ENCODE measurements at regions not wholly inside any gene's neighbourhood (a gene's known extent, or its start where the extent isn't known, plus 50 kb on each side); places are given as distances from the start of the nearest gene placed in this dataset.
A peak's percentile ranks its signal among the peaks of the same experiment; 100 is the strongest.

GRCh38 chr18:14905350-14905749, 157.4 kb downstream of the ANKRD30B start:
- no peak for DNase-seq
- ATAC-seq = no peak
- intact Hi-C loops (cut with micrococcal nuclease) = no loop called here

DNA sequence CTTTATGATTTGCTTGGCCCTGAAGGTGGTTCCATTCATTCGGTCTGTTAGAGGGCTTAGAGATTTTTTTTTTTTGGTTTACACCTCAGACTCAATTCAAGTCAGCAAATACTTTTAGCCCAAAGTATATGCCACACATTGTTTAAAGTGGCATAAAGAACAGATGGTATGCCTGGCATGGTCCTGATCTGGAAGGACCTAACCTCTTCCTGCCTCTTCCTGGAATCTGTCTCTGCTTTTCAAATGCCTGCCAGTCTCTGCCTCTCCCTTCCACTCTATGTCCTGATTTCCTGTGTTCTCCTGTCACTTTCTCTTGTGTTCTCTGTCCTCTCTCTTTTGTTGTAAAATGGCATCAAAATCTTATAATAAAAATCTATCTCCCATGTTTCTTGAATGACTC, 158.0 kb downstream of the ANKRD30B start:
- ATAC-seq (no peak), DNase-seq (no peak)
- intact Hi-C loops (cut with micrococcal nuclease) = no loop called here

- ATAC-seq = no peak
- no peak for DNase-seq
- intact Hi-C loops (cut with micrococcal nuclease) = no loop called here
Measured at GRCh38 chr18:14907420-14907819, 159.4 kb downstream of the ANKRD30B start.

- DNase-seq (no peak), ATAC-seq (no peak)
- intact Hi-C loops (cut with micrococcal nuclease) = no loop called here
Measured at GRCh38 chr18:14908541-14908940, 160.6 kb downstream of the ANKRD30B start.

DNA sequence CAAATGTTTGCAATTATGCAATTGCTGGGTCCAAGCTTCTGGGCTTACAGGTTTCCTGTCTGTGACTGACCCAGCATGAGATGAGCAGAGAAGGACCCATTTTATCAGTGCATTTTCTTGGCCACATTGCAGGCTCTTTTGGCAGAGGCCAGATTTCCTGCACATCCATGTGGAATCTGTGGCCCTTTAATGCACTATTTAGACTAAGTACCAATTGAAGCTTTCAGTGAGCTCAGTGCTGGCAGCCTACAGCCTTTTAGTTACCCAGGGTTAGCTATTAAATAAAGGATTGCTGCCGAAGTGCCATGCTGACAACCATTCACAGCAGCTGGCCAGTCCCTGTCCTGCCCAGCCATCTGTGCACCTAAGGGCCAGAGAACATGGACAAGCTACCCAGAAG, 165.0 kb downstream of the ANKRD30B start:
- DNase-seq (no peak), ATAC-seq (no peak)
- intact Hi-C loops (cut with micrococcal nuclease) = no loop called here

DNA sequence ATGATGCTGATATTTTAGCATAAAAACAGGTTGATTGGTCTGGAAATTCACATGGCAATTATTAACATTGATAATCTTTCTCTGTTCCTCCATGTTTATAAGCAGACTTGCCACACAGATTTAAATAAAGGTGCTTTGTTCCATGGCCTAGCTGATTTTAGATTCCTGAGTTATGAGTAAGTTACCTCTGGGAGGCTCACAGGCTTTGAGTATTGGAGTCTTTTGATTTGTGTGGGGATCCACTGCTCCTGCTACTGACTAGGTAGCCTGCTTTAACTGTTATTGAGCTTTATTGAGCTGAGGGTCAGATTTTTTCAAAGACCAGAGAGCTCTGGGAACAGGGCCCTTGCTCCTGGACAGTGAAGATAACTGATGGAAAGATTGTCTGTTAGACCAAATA, 166.1 kb downstream of the ANKRD30B start:
- DNase-seq (no peak), ATAC-seq (no peak)
- intact Hi-C loops (cut with micrococcal nuclease) = no loop called here

GRCh38 chr18:14914771-14915170, 166.8 kb downstream of the ANKRD30B start:
- DNase-seq = no peak
- intact Hi-C loops (cut with micrococcal nuclease) = no loop called here
- ATAC-seq = no peak

DNA sequence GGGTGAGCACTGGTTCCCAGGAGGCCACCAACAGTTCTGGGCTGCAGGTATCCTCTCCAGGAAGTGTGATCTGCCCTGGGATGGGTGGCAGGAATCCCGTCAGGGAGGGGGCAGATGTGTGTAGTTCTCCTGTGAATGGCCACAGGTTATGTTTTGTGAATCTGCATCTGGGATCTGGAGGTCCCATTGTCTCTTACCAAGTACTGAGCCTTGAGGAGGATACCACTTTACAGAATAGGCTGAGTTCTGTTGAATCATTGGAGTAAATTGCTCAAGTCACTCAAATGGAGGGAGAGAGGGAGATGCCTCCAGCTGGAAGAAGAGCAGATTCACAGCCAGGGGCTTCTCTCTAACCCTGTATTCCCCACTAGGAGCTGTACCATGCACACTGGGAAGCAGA, 168.2 kb downstream of the ANKRD30B start:
- DNase-seq = no peak
- ATAC-seq = no peak
- intact Hi-C loops (cut with micrococcal nuclease) = no loop called here

- no peak for DNase-seq
- intact Hi-C loops (cut with micrococcal nuclease) = no loop called here
- no peak for ATAC-seq
Measured at GRCh38 chr18:14916851-14917250, 168.9 kb downstream of the ANKRD30B start.

DNA sequence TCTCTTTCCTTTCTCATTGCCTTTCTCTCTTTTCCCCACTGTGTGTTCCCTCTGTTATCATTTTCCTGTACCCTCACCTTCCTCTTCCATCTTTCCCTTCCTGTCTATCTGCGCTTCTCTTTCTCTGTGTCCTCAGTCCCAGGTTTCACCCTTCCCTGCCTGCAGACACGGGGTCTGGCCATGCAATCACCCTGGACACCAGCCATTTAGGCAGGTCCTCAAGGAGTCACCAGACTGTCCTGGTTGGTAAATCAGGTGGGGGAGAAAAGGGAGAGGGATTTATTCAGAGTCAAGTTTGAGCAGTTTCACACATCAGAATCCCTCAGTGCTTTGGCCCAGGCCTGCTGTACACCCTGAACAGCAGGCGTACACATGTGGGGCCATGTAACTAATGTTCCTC, 169.3 kb downstream of the ANKRD30B start:
- intact Hi-C loops (cut with micrococcal nuclease) = no loop called here
- no peak for ATAC-seq

GRCh38 chr18:14919666-14920065, 171.7 kb downstream of the ANKRD30B start:
- DNase-seq = no peak
- ATAC-seq = no peak
- intact Hi-C loops (cut with micrococcal nuclease) = no loop called here

More for the DNA sequence above, 169.3 kb downstream of the ANKRD30B start:
- DNase-seq = no peak

GRCh38 chr18:14921031-14921430, 173.1 kb downstream of the ANKRD30B start:
- intact Hi-C loops (cut with micrococcal nuclease) = no loop called here
- ATAC-seq = no peak
- DNase-seq = no peak

- no peak for ATAC-seq
- no peak for DNase-seq
- intact Hi-C loops (cut with micrococcal nuclease) = no loop called here
Measured at GRCh38 chr18:14921547-14921946, 173.6 kb downstream of the ANKRD30B start.

- no peak for DNase-seq
- ATAC-seq = no peak
- intact Hi-C loops (cut with micrococcal nuclease) = no loop called here
Measured at GRCh38 chr18:14922031-14922430, 174.1 kb downstream of the ANKRD30B start.

DNA sequence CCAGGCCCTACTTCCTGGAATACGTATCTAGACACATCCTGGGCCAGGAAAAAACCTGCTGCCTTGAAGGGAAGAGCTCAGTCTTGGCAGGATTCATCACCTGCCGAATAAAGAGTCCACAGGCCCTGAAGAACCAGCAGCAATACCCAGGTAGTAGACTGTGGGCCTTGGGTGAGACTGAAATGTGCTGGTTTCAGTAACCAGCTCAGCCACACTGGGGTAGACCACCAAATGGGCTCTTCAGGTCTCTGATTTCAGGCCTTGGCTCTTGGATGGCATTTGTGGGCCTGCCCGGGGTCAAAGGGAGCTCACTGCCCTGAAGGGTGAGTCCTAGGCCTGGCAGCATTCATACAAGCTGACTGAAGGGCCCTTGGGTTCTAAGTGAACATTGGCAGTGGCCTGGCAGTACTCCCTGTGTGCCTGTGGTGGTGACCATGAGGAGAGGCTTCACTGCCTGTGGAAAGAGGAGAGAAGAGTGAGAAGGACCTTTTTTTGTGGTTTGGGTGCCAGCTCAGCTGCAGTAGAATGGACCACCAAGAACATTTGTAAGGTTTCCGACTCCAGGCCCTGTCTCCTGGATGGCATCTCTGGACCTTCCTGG, 175.1 kb downstream of the ANKRD30B start:
- intact Hi-C loops (cut with micrococcal nuclease) = no loop called here
- no peak for ATAC-seq

DNA sequence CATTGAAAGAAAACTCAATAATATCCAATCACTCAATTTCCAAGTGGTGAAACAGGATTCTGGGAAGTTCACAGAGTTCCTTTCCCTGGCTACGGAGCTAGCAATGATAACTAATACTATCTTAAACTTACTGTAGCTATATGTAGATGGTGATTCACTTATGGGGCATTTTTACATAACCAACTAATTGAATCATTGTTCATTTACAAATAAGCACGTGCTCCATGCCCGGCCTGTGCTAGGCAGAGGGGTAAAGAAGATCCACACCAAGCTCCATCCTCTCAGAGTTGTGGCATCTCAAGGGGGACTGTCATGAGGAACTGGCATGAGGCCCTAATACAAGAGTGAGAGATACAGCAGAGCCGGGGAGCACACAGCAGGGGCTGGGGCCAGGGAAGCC, 176.3 kb downstream of the ANKRD30B start:
- ATAC-seq = no peak
- DNase-seq = no peak
- intact Hi-C loops (cut with micrococcal nuclease) = no loop called here

More for the DNA sequence above, 175.1 kb downstream of the ANKRD30B start:
- DNase-seq = no peak

- intact Hi-C loops (cut with micrococcal nuclease) = no loop called here
- ATAC-seq = peak; percentile 58
- no peak for DNase-seq
Measured at GRCh38 chr18:14925281-14925709, 177.3 kb downstream of the ANKRD30B start.

- intact Hi-C loops (cut with micrococcal nuclease) = no loop called here
- ATAC-seq = no peak
- DNase-seq = no peak
Measured at GRCh38 chr18:14927701-14928100, 179.7 kb downstream of the ANKRD30B start.

DNA sequence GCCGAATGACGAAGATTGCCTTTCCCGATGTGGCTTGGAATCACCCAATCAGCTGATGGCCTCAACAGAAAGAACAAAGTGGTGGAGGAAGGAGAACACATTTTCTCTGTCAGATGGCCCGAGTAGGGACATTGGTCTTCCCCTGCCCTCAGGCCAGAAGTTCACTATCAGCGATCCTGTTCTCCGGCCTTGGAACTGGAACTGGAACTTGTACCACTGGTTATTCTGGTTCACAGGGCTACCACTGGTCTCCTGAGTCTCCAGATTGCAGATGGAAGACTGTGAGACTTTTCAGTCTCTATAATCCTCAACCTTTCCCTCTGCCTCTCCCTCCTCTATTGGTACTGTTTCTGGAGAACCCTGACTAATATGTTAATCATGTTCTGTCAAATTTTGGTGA, 180.4 kb downstream of the ANKRD30B start:
- ATAC-seq = no peak
- intact Hi-C loops (cut with micrococcal nuclease) = no loop called here
- no peak for DNase-seq

DNA sequence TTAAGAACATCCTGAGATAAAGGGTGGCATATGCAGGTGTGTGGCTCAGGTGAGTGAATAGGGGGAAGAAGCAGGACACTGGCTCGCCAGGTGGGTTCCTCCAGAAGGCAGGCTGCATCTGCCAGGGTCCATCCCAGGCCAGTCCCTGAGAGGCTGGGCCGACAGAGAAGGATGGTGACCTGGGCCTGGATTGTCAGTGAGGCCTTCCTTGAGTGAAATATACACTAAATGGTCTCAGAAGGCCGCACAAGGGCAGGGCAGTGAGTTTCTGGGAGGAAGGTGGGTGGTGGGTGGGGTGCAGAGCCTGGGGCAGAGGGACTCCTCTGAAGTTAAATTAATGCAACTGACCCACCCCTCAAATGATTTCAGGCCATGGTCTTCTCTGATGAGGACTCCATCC, 182.1 kb downstream of the ANKRD30B start:
- DNase-seq = no peak
- intact Hi-C loops (cut with micrococcal nuclease) = no loop called here

GRCh38 chr18:14930576-14930975, 182.6 kb downstream of the ANKRD30B start:
- ATAC-seq (no peak), DNase-seq (no peak)
- intact Hi-C loops (cut with micrococcal nuclease) = no loop called here

More for the DNA sequence above, 182.1 kb downstream of the ANKRD30B start:
- ATAC-seq = no peak
